AG09309 (cell line): ENCODE measurements at regions not wholly inside any gene's neighbourhood (a gene's known extent, or its start where the extent isn't known, plus 50 kb on each side); places are given as distances from the start of the nearest gene placed in this dataset.

ENCODE experiments used
- DNase-seq: peaks from one replicate; pipeline ENCODE4 v3.0.0-alpha.2; 2010; ENCODE audit warnings: low read depth
- H3K4me3 ChIP-seq: 2 replicates; pipeline ENCODE4 v1.5.1; 2011; ENCODE audit warnings: mild to moderate bottlenecking, low read depth, low read length, moderate library complexity; ENCODE audit not compliant: control insufficient read depth
- CTCF ChIP-seq: IDR thresholded peaks from 2 replicates; pipeline ENCODE4 v1.5.1; 2011; ENCODE audit warnings: mild to moderate bottlenecking, low read depth, low read length, inconsistent platforms; ENCODE audit not compliant: insufficient read depth, control insufficient read depth; ENCODE audit errors: missing control alignments

- no peak for TF ChIP-seq CTCF
- no peak for DNase-seq
- H3K4me3 ChIP-seq, result no peak overlapping the region
Measured at GRCh38 chr10:111595173-111595572, 518.3 kb downstream of the ADRA2A start.

- no peak for DNase-seq
- TF ChIP-seq CTCF, result peak; percentile 76
Measured at GRCh38 chr10:111598433-111599059, 521.7 kb downstream of the ADRA2A start.

GRCh38 chr10:111599943-111600342 is 523.1 kb downstream of the ADRA2A start:
- TF ChIP-seq CTCF, result no peak
- no peak overlapping the region for H3K4me3 ChIP-seq
- no peak for DNase-seq

More at GRCh38 chr10:111598433-111599059, 521.7 kb downstream of the ADRA2A start:
- H3K4me3 ChIP-seq, result no peak overlapping the region

- no peak for TF ChIP-seq CTCF
- H3K4me3 ChIP-seq, result no peak overlapping the region
- no peak for DNase-seq
Measured at GRCh38 chr10:111600772-111601171, 523.9 kb downstream of the ADRA2A start.

GRCh38 chr10:111612273-111612672 is 535.4 kb downstream of the ADRA2A start:
- no peak overlapping the region for H3K4me3 ChIP-seq
- TF ChIP-seq CTCF, result no peak
- no peak for DNase-seq

GRCh38 chr10:111634191-111634590 is 549.4 kb downstream of the GPAM start:
- H3K4me3 ChIP-seq, result no peak overlapping the region
- no peak for DNase-seq
- TF ChIP-seq CTCF, result no peak
